ENCODE measurements at regions not wholly inside any gene's neighbourhood (a gene's known extent, or its start where the extent isn't known, plus 50 kb on each side); places are given as distances from the start of the nearest gene placed in this dataset.

DNA sequence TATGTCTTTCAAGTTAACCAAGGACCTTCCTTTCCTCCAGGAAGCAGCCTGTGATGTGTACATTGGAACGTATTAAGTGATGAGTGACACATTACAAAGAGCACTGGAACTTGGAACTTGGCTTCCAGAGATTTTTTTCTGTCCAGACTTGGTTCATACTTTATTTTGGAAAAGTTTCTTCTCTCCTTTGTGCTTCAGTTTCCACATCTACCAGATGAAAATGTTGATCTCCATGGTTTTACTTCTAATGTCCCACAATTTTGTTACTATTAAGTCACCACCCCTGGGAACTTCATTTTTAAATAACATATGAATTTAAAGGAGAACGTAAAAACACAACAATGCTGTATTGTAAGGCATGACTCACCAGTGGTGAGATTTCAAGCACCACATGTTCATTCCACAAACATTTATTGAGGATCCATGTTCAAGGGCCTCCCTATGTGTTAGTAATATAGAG is 290.7 kb upstream of the LMCD1 start:
- TF ChIP-seq, protein P1, sequence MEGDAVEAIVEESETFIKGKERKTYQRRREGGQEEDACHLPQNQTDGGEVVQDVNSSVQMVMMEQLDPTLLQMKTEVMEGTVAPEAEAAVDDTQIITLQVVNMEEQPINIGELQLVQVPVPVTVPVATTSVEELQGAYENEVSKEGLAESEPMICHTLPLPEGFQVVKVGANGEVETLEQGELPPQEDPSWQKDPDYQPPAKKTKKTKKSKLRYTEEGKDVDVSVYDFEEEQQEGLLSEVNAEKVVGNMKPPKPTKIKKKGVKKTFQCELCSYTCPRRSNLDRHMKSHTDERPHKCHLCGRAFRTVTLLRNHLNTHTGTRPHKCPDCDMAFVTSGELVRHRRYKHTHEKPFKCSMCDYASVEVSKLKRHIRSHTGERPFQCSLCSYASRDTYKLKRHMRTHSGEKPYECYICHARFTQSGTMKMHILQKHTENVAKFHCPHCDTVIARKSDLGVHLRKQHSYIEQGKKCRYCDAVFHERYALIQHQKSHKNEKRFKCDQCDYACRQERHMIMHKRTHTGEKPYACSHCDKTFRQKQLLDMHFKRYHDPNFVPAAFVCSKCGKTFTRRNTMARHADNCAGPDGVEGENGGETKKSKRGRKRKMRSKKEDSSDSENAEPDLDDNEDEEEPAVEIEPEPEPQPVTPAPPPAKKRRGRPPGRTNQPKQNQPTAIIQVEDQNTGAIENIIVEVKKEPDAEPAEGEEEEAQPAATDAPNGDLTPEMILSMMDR (IDR thresholded peaks at IDR 0.05): no peak

DNA sequence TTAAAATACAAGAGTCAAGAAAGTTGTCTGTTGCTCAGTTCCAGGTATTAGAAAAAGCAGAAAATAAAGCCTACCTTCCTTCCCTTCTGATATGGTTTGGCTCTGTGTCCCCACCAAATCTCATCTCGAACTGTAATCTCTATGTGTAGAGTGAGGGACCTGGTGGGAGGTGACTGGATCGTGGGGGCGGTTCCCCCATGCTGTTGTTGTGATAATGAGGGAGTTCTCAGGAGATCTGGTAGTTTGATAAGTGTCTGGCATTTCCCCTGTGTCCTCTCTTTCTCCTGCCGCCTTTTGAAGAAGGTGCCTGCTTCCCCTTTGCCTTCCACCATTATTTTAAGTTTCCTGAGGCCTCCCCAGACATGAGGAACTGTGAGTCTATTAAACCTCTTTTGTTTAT is 288.8 kb upstream of the LMCD1 start:
- no peak overlapping the region for H3K4me3 ChIP-seq
- TF ChIP-seq, protein P1 (IDR thresholded peaks at IDR 0.05): no peak
- no peak overlapping the region for H3K27ac ChIP-seq
- no peak for DNase-seq (ENCODE audit: low spot score)

More for the DNA sequence above, 290.7 kb upstream of the LMCD1 start:
- H3K27ac ChIP-seq: no peak overlapping the region
- no peak for DNase-seq (ENCODE audit: low spot score)
- no peak overlapping the region for H3K4me3 ChIP-seq

DNA sequence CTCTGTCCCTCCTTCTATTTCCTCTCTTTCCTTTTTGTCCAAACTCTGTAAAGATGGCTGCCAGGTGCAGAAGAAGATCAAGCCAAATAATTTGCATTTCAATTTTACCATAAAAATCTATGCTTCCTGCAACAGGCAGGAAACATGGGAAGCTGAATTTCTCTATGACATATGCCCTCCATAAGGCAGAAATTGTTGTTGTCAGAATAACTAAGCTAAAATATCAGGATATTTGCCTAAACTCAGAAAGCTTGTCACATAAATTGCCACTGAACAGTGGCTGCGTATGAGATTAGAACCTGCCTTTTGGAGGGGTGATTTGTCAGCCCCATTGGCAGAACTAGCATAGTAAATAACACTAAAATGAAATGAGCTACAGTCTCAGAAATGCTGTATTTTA is 288.3 kb upstream of the LMCD1 start:
- H3K4me3 ChIP-seq: no peak overlapping the region
- no peak overlapping the region for H3K27ac ChIP-seq
- no peak for DNase-seq (ENCODE audit: low spot score)
- TF ChIP-seq, protein P1 (IDR thresholded peaks at IDR 0.05): no peak

DNA sequence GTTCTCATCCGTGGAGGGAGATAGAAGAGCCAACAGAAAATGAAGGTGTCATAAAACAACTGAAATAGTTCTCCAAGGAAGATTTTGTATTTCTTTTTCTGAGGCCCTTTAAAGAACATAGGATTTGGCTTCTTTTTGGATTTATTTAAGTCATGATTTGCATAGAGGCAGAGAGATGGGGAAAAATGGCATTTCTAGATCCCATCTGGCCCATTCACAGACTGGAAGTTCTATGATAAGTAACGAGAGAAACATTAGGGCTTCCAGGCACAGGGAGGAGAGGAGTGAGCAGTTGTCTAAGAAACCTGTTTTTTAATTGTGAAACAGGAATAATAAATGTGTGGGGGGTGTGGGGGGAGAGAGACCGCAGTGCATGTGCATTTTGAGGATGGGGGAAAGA is 285.8 kb upstream of the LMCD1 start:
- TF ChIP-seq, protein P1 (IDR thresholded peaks at IDR 0.05): no peak
- Histone ChIP-seq H3K27ac (no peak overlapping the region), H3K4me3 (no peak overlapping the region)
- no peak for DNase-seq (ENCODE audit: low spot score)

DNA sequence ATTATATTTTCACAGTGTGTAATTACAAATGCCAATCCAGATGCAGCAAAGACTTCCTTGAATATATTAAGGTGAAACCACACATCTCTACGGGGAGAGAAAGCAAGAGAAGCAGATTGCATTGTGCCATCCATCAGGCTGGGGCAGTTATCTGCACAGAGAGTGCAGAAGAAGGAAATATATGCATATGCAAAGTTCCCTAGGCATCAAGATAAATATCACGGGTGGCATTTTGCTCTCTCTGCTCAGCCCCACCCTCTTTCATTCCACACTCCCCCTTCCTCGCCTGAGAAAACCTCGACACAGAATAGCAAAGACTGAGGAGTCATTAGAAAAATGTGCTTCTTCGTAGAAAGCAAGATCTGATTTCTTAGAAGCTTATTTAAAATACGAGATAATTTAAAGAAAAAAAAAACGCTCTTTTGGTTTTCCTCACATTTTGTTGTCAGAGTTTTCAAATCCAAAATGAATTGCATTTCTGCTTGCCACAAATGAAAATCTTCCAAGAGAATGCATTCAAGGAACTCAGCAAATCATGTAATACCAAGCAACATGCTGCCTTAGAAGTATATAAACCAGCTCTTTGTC is 283.2 kb upstream of the LMCD1 start:
- DNase-seq (ENCODE audit: low spot score): no peak

DNA sequence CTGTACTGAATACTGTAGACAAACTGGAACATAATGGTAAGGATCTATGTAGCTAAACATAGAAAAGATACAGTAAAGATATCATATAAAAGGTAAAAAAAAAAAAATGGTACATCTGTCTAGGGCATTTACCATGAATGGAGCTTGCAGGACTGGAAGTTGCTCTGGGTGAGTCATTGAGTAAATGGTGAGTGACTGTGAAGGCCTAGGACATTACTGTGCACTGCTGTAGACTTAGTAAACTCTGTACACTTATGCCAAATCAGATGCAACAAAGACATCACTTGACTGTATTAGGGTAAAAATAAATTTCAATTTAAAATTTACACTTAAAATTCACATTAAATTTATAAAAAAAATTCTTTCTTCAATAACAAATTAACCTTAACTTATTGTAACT is 281.3 kb upstream of the LMCD1 start:
- no peak overlapping the region for H3K27ac ChIP-seq
- no peak for DNase-seq (ENCODE audit: low spot score)
- H3K4me3 ChIP-seq: no peak overlapping the region
- TF ChIP-seq, protein P1 (IDR thresholded peaks at IDR 0.05): no peak

More for the DNA sequence above, 283.2 kb upstream of the LMCD1 start:
- no peak overlapping the region for H3K27ac ChIP-seq
- TF ChIP-seq, protein P1 (IDR thresholded peaks at IDR 0.05): no peak
- no peak overlapping the region for H3K4me3 ChIP-seq

DNA sequence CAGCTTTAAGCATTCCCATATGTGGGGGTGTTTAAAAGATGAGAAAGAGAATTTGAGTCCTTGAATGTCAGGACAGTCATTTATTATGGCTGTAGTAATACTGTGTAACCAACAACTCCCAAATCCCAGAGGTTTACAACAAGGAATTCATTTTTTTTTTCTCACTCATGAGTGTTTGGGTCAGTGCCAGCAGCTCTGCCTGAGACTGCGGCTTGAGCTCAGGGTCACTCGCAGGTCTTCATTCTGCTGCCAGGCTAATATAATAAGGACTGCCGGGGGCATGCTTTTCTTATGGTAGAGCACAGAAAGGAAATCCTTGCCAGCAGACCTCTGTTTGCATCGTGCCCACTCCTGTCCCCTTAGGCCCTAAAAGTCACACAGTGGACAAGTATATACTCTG is 277.9 kb upstream of the LMCD1 start:
- TF ChIP-seq, protein P1 (IDR thresholded peaks at IDR 0.05): no peak
- Histone ChIP-seq H3K27ac (no peak overlapping the region), H3K4me3 (no peak overlapping the region)
- DNase-seq (ENCODE audit: low spot score): no peak
